Esophagus squamous epithelium (tissue), 4 donors: ENCODE measurements at regions not wholly inside any gene's neighbourhood (a gene's known extent, or its start where the extent isn't known, plus 50 kb on each side); places are given as distances from the start of the nearest gene placed in this dataset.
A peak's percentile ranks its signal among the peaks of the same experiment; 100 is the strongest.

ENCODE experiments used
- POLR2A ChIP-seq, 4 donors: fragments of 450-650 bp; IDR thresholded peaks; one replicate each; pipeline ENCODE4 v1.6.1; 2017; ENCODE audit warnings: antibody characterized with exemption in 4 of 4, mild to moderate bottlenecking in 4 of 4, moderate library complexity in 3 of 4
- TF ChIP-seq, protein P1 (sequence below), 6 experiments: fragments of 450-650 bp in 4 of 6; fragments of 200-600 bp in 2 of 6; sonication (generic) in 2 of 6; IDR thresholded peaks; one replicate each; pipeline ENCODE4 v1.5.1; 2016 to 2019; ENCODE audit warnings: antibody characterized with exemption in 6 of 6, mild to moderate bottlenecking in 4 of 6, moderate library complexity in 4 of 6

DNA sequence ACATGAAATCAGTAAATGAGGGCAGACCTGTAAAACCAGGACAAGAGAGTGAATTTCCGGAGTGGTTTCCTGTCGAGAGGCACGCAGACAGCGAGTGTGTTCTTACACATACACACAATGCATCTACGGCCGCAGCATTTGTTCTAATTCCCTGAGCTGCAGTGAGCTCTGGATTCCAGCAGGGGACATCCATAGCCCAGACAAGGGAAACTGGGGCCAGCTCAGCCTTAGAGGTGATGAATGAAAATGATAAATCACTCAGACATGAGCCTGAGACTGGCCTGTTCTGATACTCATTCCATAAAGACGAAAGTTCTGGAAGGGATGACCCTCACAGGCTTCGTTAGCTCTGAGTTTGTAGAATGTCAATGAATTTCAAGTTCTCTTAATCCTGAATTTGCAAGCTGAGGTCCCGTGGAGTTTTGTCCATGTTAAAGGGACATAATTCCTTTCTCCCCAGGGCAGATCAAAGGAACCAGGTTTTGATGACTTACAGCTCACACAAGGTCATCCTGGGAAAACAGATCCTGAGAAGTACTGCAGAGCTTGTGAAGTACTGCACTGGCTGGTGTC is 207.9 kb upstream of the C1orf87 start:
- TF ChIP-seq POLR2A (IDR thresholded peaks at IDR 0.05): no peak
- TF ChIP-seq, protein P1, sequence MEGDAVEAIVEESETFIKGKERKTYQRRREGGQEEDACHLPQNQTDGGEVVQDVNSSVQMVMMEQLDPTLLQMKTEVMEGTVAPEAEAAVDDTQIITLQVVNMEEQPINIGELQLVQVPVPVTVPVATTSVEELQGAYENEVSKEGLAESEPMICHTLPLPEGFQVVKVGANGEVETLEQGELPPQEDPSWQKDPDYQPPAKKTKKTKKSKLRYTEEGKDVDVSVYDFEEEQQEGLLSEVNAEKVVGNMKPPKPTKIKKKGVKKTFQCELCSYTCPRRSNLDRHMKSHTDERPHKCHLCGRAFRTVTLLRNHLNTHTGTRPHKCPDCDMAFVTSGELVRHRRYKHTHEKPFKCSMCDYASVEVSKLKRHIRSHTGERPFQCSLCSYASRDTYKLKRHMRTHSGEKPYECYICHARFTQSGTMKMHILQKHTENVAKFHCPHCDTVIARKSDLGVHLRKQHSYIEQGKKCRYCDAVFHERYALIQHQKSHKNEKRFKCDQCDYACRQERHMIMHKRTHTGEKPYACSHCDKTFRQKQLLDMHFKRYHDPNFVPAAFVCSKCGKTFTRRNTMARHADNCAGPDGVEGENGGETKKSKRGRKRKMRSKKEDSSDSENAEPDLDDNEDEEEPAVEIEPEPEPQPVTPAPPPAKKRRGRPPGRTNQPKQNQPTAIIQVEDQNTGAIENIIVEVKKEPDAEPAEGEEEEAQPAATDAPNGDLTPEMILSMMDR (IDR thresholded peaks at IDR 0.05): peak; percentile 49 to 80 (median 68)
